ENCODE measurements at regions not wholly inside any gene's neighbourhood (a gene's known extent, or its start where the extent isn't known, plus 50 kb on each side); places are given as distances from the start of the nearest gene placed in this dataset.

DNA sequence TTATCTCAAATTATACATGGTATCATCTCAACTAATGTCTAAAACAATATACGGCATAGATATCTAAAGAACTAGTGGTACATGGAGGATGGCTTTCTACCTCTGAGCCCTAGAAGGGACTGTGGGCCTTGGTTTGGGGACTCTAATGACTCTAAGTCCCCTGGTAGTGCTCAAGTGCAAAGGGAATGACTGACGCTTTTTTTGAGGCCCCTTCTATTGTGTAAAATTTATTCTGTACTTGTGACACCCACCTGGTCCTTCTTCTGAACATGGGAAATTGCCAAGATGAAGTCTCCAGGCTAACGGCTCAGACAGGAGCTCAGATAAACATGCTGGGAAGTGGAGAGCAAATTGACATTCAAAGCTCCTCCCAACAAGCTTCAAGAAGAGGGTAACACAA, 53.4 kb upstream of the IGLL5 start:
- H3K4me1 ChIP-seq = no peaks in the 10 kb centered on the region
- H3F3A ChIP-seq (ENCODE audit: low read depth) = no peaks in the 10 kb centered on the region
- Mint-ChIP-seq H3K4me1 (no peaks in the 10 kb centered on the region), H3K4me3 (no peak overlapping the region), H3K27ac (no peak overlapping the region), H3K27me3 (ENCODE audit: insufficient read depth, low read depth) (peaks cover 2% of the 10 kb centered on the region), H3K36me3 (no peaks in the 10 kb centered on the region), H3K9me3 (peaks cover 2% of the 10 kb centered on the region)
- no peaks in the 10 kb centered on the region for H3K9me3 ChIP-seq (ENCODE audit: low read depth)
- H4K20me1 ChIP-seq (ENCODE audit: low read depth) = no peaks in the 10 kb centered on the region
- H3K4me3 ChIP-seq = no peak overlapping the region
- H3K36me3 ChIP-seq = no peaks in the 10 kb centered on the region
- H3K27me3 ChIP-seq = peaks cover 100% of the 10 kb centered on the region
- no peak overlapping the region for H3K4me2 ChIP-seq
- TF ChIP-seq EZH2phosphoT487 (IDR thresholded peaks at IDR 0.05) (no peak), EZH2 (IDR thresholded peaks at IDR 0.05) (no peak)
- TF ChIP-seq, protein P1, sequence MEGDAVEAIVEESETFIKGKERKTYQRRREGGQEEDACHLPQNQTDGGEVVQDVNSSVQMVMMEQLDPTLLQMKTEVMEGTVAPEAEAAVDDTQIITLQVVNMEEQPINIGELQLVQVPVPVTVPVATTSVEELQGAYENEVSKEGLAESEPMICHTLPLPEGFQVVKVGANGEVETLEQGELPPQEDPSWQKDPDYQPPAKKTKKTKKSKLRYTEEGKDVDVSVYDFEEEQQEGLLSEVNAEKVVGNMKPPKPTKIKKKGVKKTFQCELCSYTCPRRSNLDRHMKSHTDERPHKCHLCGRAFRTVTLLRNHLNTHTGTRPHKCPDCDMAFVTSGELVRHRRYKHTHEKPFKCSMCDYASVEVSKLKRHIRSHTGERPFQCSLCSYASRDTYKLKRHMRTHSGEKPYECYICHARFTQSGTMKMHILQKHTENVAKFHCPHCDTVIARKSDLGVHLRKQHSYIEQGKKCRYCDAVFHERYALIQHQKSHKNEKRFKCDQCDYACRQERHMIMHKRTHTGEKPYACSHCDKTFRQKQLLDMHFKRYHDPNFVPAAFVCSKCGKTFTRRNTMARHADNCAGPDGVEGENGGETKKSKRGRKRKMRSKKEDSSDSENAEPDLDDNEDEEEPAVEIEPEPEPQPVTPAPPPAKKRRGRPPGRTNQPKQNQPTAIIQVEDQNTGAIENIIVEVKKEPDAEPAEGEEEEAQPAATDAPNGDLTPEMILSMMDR (IDR thresholded peaks at IDR 0.05) = no peak
- DNase-seq (ENCODE audit: low spot score) = no peak
- no peaks in the 10 kb centered on the region for H3K79me2 ChIP-seq (ENCODE audit: low read depth)
- no peak overlapping the region for H3K27ac ChIP-seq
- no peak overlapping the region for H2AFZ ChIP-seq (replicated peaks)
- H3K9ac ChIP-seq = no peak overlapping the region

DNA sequence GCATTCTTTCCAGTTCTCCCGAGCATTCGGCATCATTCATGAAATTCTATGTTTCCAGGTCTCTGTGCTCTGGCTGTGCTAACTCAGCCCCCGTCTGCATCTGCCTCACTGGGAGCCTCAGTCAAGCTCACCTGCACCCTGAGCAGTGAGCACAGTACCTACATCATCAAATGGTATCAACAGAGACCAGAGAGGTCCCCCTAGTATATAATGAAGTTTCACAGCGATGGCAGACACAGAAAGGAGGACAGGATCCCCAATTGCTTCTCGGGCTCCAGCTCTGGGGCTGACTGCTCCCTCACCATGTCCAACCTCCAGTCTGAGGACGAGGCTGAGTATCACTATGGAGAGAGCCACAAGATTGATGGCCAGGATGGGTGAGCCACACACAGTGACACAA, 52.8 kb upstream of the IGLL5 start:
- no peak overlapping the region for H3K9ac ChIP-seq
- Mint-ChIP-seq H3K36me3 (no peaks in the 10 kb centered on the region), H3K27ac (peak overlapping the region; percentile 60), H3K4me1 (no peaks in the 10 kb centered on the region), H3K27me3 (ENCODE audit: insufficient read depth, low read depth) (peaks cover 2% of the 10 kb centered on the region), H3K4me3 (no peak overlapping the region), H3K9me3 (peaks cover 2% of the 10 kb centered on the region)
- H3K4me2 ChIP-seq = no peak overlapping the region
- no peaks in the 10 kb centered on the region for H4K20me1 ChIP-seq (ENCODE audit: low read depth)
- no peaks in the 10 kb centered on the region for H3F3A ChIP-seq (ENCODE audit: low read depth)
- no peak overlapping the region for H3K27ac ChIP-seq
- H3K9me3 ChIP-seq (ENCODE audit: low read depth) = no peaks in the 10 kb centered on the region
- no peaks in the 10 kb centered on the region for H3K4me1 ChIP-seq
- H3K36me3 ChIP-seq = no peaks in the 10 kb centered on the region
- no peaks in the 10 kb centered on the region for H3K79me2 ChIP-seq (ENCODE audit: low read depth)
- TF ChIP-seq, protein P1 (IDR thresholded peaks at IDR 0.05) = no peak
- no peak for TF ChIP-seq EZH2 (IDR thresholded peaks at IDR 0.05)
- no peak for TF ChIP-seq EZH2phosphoT487 (IDR thresholded peaks at IDR 0.05)
- H3K27me3 ChIP-seq = peaks cover 100% of the 10 kb centered on the region
- no peak for DNase-seq (ENCODE audit: low spot score)
- no peak overlapping the region for H2AFZ ChIP-seq (replicated peaks)
- no peak overlapping the region for H3K4me3 ChIP-seq

DNA sequence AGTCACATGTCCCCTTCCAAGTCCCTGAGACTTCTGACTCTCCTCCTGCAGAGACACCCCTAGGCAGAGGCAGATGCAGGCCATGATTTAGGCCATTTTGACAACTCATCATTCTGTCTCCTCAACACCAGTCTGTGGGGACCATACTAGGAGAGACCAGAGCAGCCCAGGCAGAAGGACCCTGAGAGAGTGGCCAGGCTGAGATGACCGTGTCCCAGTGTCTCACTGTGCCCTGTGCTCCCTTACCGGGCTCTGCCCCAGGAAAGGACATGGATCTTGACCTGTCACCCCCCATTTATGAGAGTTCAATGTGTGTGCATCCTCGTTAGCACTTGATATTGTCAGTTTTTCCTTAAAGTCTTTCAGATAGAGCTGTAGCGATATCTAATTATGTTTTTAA, 52.4 kb upstream of the IGLL5 start:
- Histone ChIP-seq H3K4me3 (no peak overlapping the region), H3K27ac (no peak overlapping the region), H3K4me2 (no peak overlapping the region), H3K4me1 (no peaks in the 10 kb centered on the region), H3K9me3 (ENCODE audit: low read depth) (no peaks in the 10 kb centered on the region), H3K36me3 (no peaks in the 10 kb centered on the region), H4K20me1 (ENCODE audit: low read depth) (no peaks in the 10 kb centered on the region), H3K27me3 (peaks cover 100% of the 10 kb centered on the region), H3K79me2 (ENCODE audit: low read depth) (no peaks in the 10 kb centered on the region), H2AFZ (replicated peaks) (no peak overlapping the region), H3K9ac (no peak overlapping the region), H3F3A (ENCODE audit: low read depth) (no peaks in the 10 kb centered on the region)
- Mint-ChIP-seq H3K4me1 (no peaks in the 10 kb centered on the region), H3K27me3 (ENCODE audit: insufficient read depth, low read depth) (peaks cover 2% of the 10 kb centered on the region), H3K4me3 (no peak overlapping the region), H3K27ac (no peak overlapping the region), H3K9me3 (peaks cover 2% of the 10 kb centered on the region), H3K36me3 (no peaks in the 10 kb centered on the region)
- DNase-seq (ENCODE audit: low spot score) = no peak
- TF ChIP-seq, protein P1 (IDR thresholded peaks at IDR 0.05) = no peak
- TF ChIP-seq EZH2 (IDR thresholded peaks at IDR 0.05) = no peak
- TF ChIP-seq EZH2phosphoT487 (IDR thresholded peaks at IDR 0.05) = no peak

Measured in neural progenitor cell (in vitro differentiated cells).